B cell (primary cell): ENCODE measurements at regions not wholly inside any gene's neighbourhood (a gene's known extent, or its start where the extent isn't known, plus 50 kb on each side); places are given as distances from the start of the nearest gene placed in this dataset.

Experiments used
- ATAC-seq: fragments of 200-7000 bp; cut with Tn5 transposase; one replicate; pipeline ENCODE4 v1.10.0; 2021; ENCODE audit warnings: low read depth, mild to moderate bottlenecking, moderate number of reproducible peaks, moderate library complexity
- CTCF ChIA-PET: fragments of 350-600 bp; sonication (Branson Sonifier 250); formaldehyde crosslinking; loops from one replicate; lab custom pipeline; 2021; ENCODE audit warnings: antibody characterized with exemption, inconsistent platforms; lab: Charles Lee
- POLR2A ChIA-PET: fragments of 350-600 bp; sonication (Branson Sonifier 250); formaldehyde crosslinking; loops from one replicate; lab custom pipeline; 2021; ENCODE audit warnings: antibody characterized with exemption; lab: Charles Lee
- DNase-seq: peaks from one replicate; pipeline ENCODE4 v3.0.0; 2013
- H2AFZ ChIP-seq: 2 replicates; pipeline ENCODE4 v1.6.1; 2012; ENCODE audit warnings: mild to moderate bottlenecking, low read depth, low read length; ENCODE audit not compliant: insufficient read depth, poor library complexity, severe bottlenecking
- H3K27ac ChIP-seq, 2 donors: 1 replicate in 1 of 2; 2 replicates in 1 of 2; pipeline ENCODE4 v1.5.1; 2012 to 2013; ENCODE audit warnings: low read length in 2 of 2, mild to moderate bottlenecking in 2 of 2, moderate library complexity in 1 of 2
- H3K27me3 ChIP-seq, 4 experiments: fragments of 200-600 bp in 1 of 4; sonication (generic) in 1 of 4; replicated peaks in 1 of 4; 1 replicate in 2 of 4; 2 replicates in 2 of 4; pipeline versions ENCODE4 v1.6.1 to v1.7.0; 2013 to 2016; ENCODE audit warnings: low read length in 3 of 4, mild to moderate bottlenecking in 2 of 4, mixed read lengths in 1 of 4, moderate library complexity in 1 of 4; ENCODE audit not compliant: insufficient read depth in 4 of 4, control insufficient read depth in 3 of 4; ENCODE audit errors: control extremely low read depth in 1 of 4
- H3K36me3 ChIP-seq, 2 experiments: replicated peaks in 1 of 2; 1 replicate in 1 of 2; 2 replicates in 1 of 2; pipeline versions ENCODE4 v1.6.1 to v1.7.1; 2013; ENCODE audit warnings: low read length in 1 of 2; ENCODE audit not compliant: insufficient read depth in 2 of 2, control insufficient read depth in 1 of 2; ENCODE audit errors: control extremely low read depth in 1 of 2, extremely low read depth in 1 of 2
- H3K4me1 ChIP-seq, 2 donors: fragments of 200-600 bp in 1 of 2; sonication (generic) in 1 of 2; 1 replicate in 1 of 2; 2 replicates in 1 of 2; pipeline versions ENCODE4 v1.5.1 to v1.6.1; 2013 to 2017; ENCODE audit warnings: low read length in 2 of 2; ENCODE audit not compliant: control insufficient read depth in 2 of 2, insufficient read depth in 2 of 2
- H3K4me2 ChIP-seq: replicated peaks from 2 replicates; pipeline ENCODE3; 2012; ENCODE audit warnings: mild to moderate bottlenecking, low read depth, low read length; ENCODE audit not compliant: poor library complexity, severe bottlenecking
- H3K4me3 ChIP-seq, 5 experiments: fragments of 200-600 bp in 1 of 5; sonication (generic) in 1 of 5; 1 replicate in 3 of 5; 2 replicates in 2 of 5; pipeline versions ENCODE4 v1.5.1 to v1.7.0; 2011 to 2016; ENCODE audit warnings: low read length in 4 of 5, mild to moderate bottlenecking in 4 of 5, low read depth in 2 of 5, control low read depth in 1 of 5, moderate library complexity in 1 of 5; ENCODE audit not compliant: insufficient read depth in 1 of 5; ENCODE audit errors: control extremely low read depth in 1 of 5, extremely low read depth in 1 of 5
- H3K79me2 ChIP-seq: fragments of 200-600 bp; sonication (generic); one replicate; pipeline ENCODE4 v1.6.0; 2016; ENCODE audit warnings: low read length; ENCODE audit not compliant: control insufficient read depth, insufficient read depth
- H3K9ac ChIP-seq: fragments of 200-600 bp; sonication (generic); 2 replicates; pipeline ENCODE4 v1.6.1; 2017; ENCODE audit warnings: mild to moderate bottlenecking, low read length, moderate library complexity
- H3K9me3 ChIP-seq, 3 donors: one replicate each; pipeline versions ENCODE4 v1.6.1 to v1.7.1; 2013; ENCODE audit warnings: low read length in 2 of 3; ENCODE audit not compliant: control insufficient read depth in 2 of 3, insufficient read depth in 1 of 3; ENCODE audit errors: control extremely low read depth in 1 of 3
- H4K20me1 ChIP-seq: 2 replicates; pipeline ENCODE4 v1.6.0; 2012; ENCODE audit warnings: mild to moderate bottlenecking, low read length; ENCODE audit not compliant: insufficient read depth, control insufficient read depth, poor library complexity, severe bottlenecking
- H3K27ac Mint-ChIP-seq: one replicate; pipeline ENCODE4 v1.8.0; 2021; ENCODE audit warnings: mixed read lengths
- H3K27me3 Mint-ChIP-seq: one replicate; pipeline ENCODE4 v1.8.0; 2021; ENCODE audit warnings: mixed read lengths
- H3K4me1 Mint-ChIP-seq: one replicate; pipeline ENCODE4 v1.8.0; 2021; ENCODE audit warnings: mixed read lengths
- H3K4me3 Mint-ChIP-seq: one replicate; pipeline ENCODE4 v1.8.0; 2021; ENCODE audit warnings: mixed read lengths
- H3K9me3 Mint-ChIP-seq: one replicate; pipeline ENCODE4 v1.8.0; 2022; ENCODE audit warnings: mixed read lengths; ENCODE audit not compliant: insufficient read depth
- CTCF ChIP-seq: fragments of 200-600 bp; IDR thresholded peaks from one replicate; pipeline ENCODE4 v1.8.0; 2022; ENCODE audit warnings: antibody characterized with exemption, mild to moderate bottlenecking
- EZH2 ChIP-seq: IDR thresholded peaks from 2 replicates; pipeline ENCODE4 v1.6.1; 2012; ENCODE audit warnings: borderline replicate concordance, low read depth, mild to moderate bottlenecking, moderate library complexity, low read length; ENCODE audit not compliant: insufficient read depth, poor library complexity, severe bottlenecking
- WGBS: methylation state at CpG from one replicate; pipeline ENCODE4 v1.1.5; 2013; ENCODE audit warnings: missing lambda C conversion rate; ENCODE audit not compliant: insufficient coverage; 5-methylcytosine and 5-hydroxymethylcytosine counted together
- intact Hi-C: fragments of 100-400 bp; cut with micrococcal nuclease; formaldehyde crosslinking; loops from one replicate; pipeline ENCODE4 v1.10.0; 2022

GRCh38 chr3:72696815-72697214 lies 151.4 kb downstream of the SHQ1 start:
- ATAC-seq (no peak), DNase-seq (no peak)
- Histone ChIP-seq H4K20me1 (no peaks in the 10 kb centered on the region), H3K4me1 (no peaks in the 10 kb centered on the region), H3K27ac (no peak overlapping the region), H3K4me3 (no peak overlapping the region), H3K9me3 (no peaks in the 10 kb centered on the region), H3K79me2 (no peaks in the 10 kb centered on the region), H3K27me3 (peaks cover 0 to 11% (median 0%) of the 10 kb centered on the region in 4 experiments), H3K36me3 (no peaks in the 10 kb centered on the region), H2AFZ (no peak overlapping the region), H3K9ac (no peak overlapping the region), H3K4me2 (no peak overlapping the region)
- no peaks in the 10 kb centered on the region for H3K9me3 Mint-ChIP-seq
- TF ChIP-seq CTCF = no peak
- no peak for TF ChIP-seq EZH2
- peaks cover 19% of the 10 kb centered on the region for H3K27me3 Mint-ChIP-seq
- 100% methylated on average over 1 of the region's 5 CpGs for WGBS
- H3K4me1 Mint-ChIP-seq = no peaks in the 10 kb centered on the region
- H3K4me3 Mint-ChIP-seq = no peak overlapping the region
- ChIA-PET POLR2A (no interaction called here), CTCF (no interaction called here)
- no peak overlapping the region for H3K27ac Mint-ChIP-seq
- intact Hi-C loops = no loop called here

- H3K27ac Mint-ChIP-seq = no peak overlapping the region
- H3K27me3 ChIP-seq = peaks cover 0 to 7% (median 0%) of the 10 kb centered on the region in 4 experiments
- DNase-seq = no peak
- H2AFZ ChIP-seq = no peak overlapping the region
- no peaks in the 10 kb centered on the region for H3K79me2 ChIP-seq
- ATAC-seq = no peak
- TF ChIP-seq EZH2 (no peak), CTCF (no peak)
- no peak overlapping the region for H3K4me3 ChIP-seq
- H3K9me3 ChIP-seq = no peaks in the 10 kb centered on the region
- peaks cover 14% of the 10 kb centered on the region for H3K27me3 Mint-ChIP-seq
- no peak overlapping the region for H3K27ac ChIP-seq
- intact Hi-C loops = no loop called here
- H3K4me1 ChIP-seq = no peaks in the 10 kb centered on the region
- no peak overlapping the region for H3K9ac ChIP-seq
- no peaks in the 10 kb centered on the region for H3K36me3 ChIP-seq
- H3K9me3 Mint-ChIP-seq = no peaks in the 10 kb centered on the region
- no peak overlapping the region for H3K4me2 ChIP-seq
- H3K4me1 Mint-ChIP-seq = no peaks in the 10 kb centered on the region
- ChIA-PET CTCF (interaction anchor here (1.4 kb wide), 1 partner anchor 818 kb away, joined by 3 read pairs; no protein-coding TSS in a partner anchor), POLR2A (no interaction called here)
- WGBS = 80% methylated on average over 6 of the region's 6 CpGs
- H4K20me1 ChIP-seq = no peaks in the 10 kb centered on the region
- H3K4me3 Mint-ChIP-seq = no peak overlapping the region
Measured at GRCh38 chr3:72694398-72694797, 153.8 kb downstream of the SHQ1 start.
